ENCODE measurements at regions not wholly inside any gene's neighbourhood (a gene's known extent, or its start where the extent isn't known, plus 50 kb on each side); places are given as distances from the start of the nearest gene placed in this dataset.

DNA sequence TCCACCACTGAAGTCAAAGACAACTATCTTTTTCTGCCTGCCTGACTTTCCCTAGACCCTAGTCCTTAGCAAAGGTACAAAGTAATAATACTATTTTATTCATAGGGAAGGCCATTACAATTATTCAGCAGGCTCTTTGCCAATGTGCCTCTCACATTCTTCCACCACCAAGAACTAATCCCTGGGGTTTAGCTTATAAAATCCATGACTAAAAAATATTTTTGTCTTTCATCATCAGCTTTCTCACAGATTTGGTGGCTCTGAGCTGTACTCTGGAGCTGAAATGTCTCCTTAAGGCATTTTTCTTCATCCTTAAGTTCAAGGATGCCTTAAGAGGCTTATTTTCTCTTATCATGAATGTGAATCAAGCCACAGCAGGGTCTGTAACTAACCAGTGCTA is 96.1 kb downstream of the OXGR1 start (continued):
- TF ChIP-seq GABPB1 (CRISPR knock-in tag; IDR thresholded peaks at IDR 0.05) (no peak), FOXK1 (CRISPR knock-in tag; IDR thresholded peaks at IDR 0.05) (no peak), IRF2 (CRISPR knock-in tag; IDR thresholded peaks at IDR 0.05; ENCODE audit: borderline replicate concordance, low read depth) (no peak), NR3C1 (CRISPR knock-in tag; conservative IDR thresholded peaks at IDR 0.05; ENCODE audit: low read depth) (no peak), FOXJ3 (CRISPR knock-in tag; IDR thresholded peaks at IDR 0.05; ENCODE audit: borderline replicate concordance) (no peak), ZNF317 (CRISPR knock-in tag; IDR thresholded peaks at IDR 0.05; ENCODE audit: borderline replicate concordance, low read depth) (no peak)
- TF ChIP-seq, protein P1, sequence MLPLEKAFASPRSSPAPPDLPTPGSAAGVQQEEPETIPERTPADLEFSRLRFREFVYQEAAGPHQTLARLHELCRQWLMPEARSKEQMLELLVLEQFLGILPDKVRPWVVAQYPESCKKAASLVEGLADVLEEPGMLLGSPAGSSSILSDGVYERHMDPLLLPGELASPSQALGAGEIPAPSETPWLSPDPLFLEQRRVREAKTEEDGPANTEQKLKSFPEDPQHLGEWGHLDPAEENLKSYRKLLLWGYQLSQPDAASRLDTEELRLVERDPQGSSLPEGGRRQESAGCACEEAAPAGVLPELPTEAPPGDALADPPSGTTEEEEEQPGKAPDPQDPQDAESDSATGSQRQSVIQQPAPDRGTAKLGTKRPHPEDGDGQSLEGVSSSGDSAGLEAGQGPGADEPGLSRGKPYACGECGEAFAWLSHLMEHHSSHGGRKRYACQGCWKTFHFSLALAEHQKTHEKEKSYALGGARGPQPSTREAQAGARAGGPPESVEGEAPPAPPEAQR (CRISPR knock-in tag; IDR thresholded peaks at IDR 0.05) = no peak
- TF ChIP-seq, protein P2, sequence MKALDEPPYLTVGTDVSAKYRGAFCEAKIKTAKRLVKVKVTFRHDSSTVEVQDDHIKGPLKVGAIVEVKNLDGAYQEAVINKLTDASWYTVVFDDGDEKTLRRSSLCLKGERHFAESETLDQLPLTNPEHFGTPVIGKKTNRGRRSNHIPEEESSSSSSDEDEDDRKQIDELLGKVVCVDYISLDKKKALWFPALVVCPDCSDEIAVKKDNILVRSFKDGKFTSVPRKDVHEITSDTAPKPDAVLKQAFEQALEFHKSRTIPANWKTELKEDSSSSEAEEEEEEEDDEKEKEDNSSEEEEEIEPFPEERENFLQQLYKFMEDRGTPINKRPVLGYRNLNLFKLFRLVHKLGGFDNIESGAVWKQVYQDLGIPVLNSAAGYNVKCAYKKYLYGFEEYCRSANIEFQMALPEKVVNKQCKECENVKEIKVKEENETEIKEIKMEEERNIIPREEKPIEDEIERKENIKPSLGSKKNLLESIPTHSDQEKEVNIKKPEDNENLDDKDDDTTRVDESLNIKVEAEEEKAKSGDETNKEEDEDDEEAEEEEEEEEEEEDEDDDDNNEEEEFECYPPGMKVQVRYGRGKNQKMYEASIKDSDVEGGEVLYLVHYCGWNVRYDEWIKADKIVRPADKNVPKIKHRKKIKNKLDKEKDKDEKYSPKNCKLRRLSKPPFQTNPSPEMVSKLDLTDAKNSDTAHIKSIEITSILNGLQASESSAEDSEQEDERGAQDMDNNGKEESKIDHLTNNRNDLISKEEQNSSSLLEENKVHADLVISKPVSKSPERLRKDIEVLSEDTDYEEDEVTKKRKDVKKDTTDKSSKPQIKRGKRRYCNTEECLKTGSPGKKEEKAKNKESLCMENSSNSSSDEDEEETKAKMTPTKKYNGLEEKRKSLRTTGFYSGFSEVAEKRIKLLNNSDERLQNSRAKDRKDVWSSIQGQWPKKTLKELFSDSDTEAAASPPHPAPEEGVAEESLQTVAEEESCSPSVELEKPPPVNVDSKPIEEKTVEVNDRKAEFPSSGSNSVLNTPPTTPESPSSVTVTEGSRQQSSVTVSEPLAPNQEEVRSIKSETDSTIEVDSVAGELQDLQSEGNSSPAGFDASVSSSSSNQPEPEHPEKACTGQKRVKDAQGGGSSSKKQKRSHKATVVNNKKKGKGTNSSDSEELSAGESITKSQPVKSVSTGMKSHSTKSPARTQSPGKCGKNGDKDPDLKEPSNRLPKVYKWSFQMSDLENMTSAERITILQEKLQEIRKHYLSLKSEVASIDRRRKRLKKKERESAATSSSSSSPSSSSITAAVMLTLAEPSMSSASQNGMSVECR (CRISPR knock-in tag; IDR thresholded peaks at IDR 0.05; ENCODE audit: borderline replicate concordance) = no peak
- TF ChIP-seq, protein P3, sequence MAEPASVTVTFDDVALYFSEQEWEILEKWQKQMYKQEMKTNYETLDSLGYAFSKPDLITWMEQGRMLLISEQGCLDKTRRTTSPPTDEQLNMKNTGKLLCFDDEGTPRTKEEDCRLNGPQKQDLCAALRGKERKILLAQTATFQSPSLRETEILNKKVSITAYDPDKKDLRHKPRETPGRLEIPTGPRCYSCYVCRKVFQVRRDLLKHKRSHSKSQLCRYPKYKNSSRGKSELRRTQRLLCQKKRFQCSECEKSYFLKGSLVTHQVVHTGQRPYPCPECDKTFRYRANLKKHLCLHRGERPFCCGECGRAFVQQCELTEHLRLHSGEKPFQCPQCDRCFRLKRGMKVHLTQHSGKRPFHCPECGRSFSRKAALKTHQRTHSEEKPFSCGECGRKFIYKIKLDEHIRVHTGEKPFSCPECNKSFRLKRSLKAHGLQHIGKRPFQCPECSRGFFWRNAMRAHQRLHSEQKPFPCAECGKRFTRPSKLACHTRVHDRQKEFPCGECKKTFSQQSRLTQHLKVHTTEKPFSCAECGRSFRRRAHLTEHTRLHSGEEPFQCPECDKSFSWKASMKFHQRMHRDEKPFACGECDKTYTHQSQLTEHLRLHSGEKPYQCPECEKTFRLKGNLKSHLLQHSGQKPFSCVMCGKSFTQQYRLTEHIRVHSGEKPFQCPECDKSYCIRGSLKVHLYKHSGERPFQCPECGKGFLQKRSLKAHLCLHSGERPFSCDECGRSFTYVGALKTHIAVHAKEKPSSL (CRISPR knock-in tag; conservative IDR thresholded peaks at IDR 0.05) = no peak
